AG09309 (cell line): ENCODE measurements at regions not wholly inside any gene's neighbourhood (a gene's known extent, or its start where the extent isn't known, plus 50 kb on each side); places are given as distances from the start of the nearest gene placed in this dataset.
"Not testable (repeated sequence)": the region's sequence is repeated elsewhere in the genome, so short reads cannot be mapped to it uniquely, and the experiment has no call there.

Experiments used
- DNase-seq: peaks from one replicate; pipeline ENCODE4 v3.0.0-alpha.2; 2010; ENCODE audit warnings: low read depth
- H3K4me3 ChIP-seq: 2 replicates; pipeline ENCODE4 v1.5.1; 2011; ENCODE audit warnings: mild to moderate bottlenecking, low read depth, low read length, moderate library complexity; ENCODE audit not compliant: control insufficient read depth
- CTCF ChIP-seq: IDR thresholded peaks from 2 replicates; pipeline ENCODE4 v1.5.1; 2011; ENCODE audit warnings: mild to moderate bottlenecking, low read depth, low read length, inconsistent platforms; ENCODE audit not compliant: insufficient read depth, control insufficient read depth; ENCODE audit errors: missing control alignments

- no peak for DNase-seq
- TF ChIP-seq CTCF: no peak
- H3K4me3 ChIP-seq: no peak overlapping the region
Measured at GRCh38 chr10:53382543-53382942, 610.0 kb upstream of the MBL2 start.

GRCh38 chr10:53379956-53380355, 607.4 kb upstream of the MBL2 start:
- no peak overlapping the region for H3K4me3 ChIP-seq
- DNase-seq: no peak
- TF ChIP-seq CTCF: no peak

- TF ChIP-seq CTCF: no peak
- no peak for DNase-seq
- H3K4me3 ChIP-seq: no peak overlapping the region
Measured at GRCh38 chr10:53370347-53370746, 597.8 kb upstream of the MBL2 start.

GRCh38 chr10:53361936-53362335, 589.4 kb upstream of the MBL2 start:
- DNase-seq: no peak
- H3K4me3 ChIP-seq: no peak overlapping the region
- TF ChIP-seq CTCF: no peak

GRCh38 chr10:53361281-53361680, 588.7 kb upstream of the MBL2 start:
- no peak for DNase-seq
- H3K4me3 ChIP-seq: no peak overlapping the region
- TF ChIP-seq CTCF: no peak

GRCh38 chr10:53358978-53359377, 586.4 kb upstream of the MBL2 start:
- not testable (repeated sequence) for DNase-seq, H3K4me3 ChIP-seq

- no peak for TF ChIP-seq CTCF
- no peak overlapping the region for H3K4me3 ChIP-seq
- no peak for DNase-seq
Measured at GRCh38 chr10:53358536-53358935, 586.0 kb upstream of the MBL2 start.
